ENCODE measurements at regions not wholly inside any gene's neighbourhood (a gene's known extent, or its start where the extent isn't known, plus 50 kb on each side); places are given as distances from the start of the nearest gene placed in this dataset.

GRCh38 chr11:122305426-122306320 lies 189.7 kb upstream of the BLID start:
- Mint-ChIP-seq H3K4me1 (no peaks in the 10 kb centered on the region), H3K27me3 (peaks cover 18% of the 10 kb centered on the region), H3K36me3 (ENCODE audit: low read depth) (no peaks in the 10 kb centered on the region), H3K4me3 (no peak overlapping the region), H3K27ac (no peak overlapping the region), H3K9me3 (peaks cover 4% of the 10 kb centered on the region)
- no peak for ATAC-seq (replicated peaks)

GRCh38 chr11:122304973-122305372 lies 189.0 kb upstream of the BLID start:
- no peaks in the 10 kb centered on the region for H3K4me1 Mint-ChIP-seq
- peaks cover 20% of the 10 kb centered on the region for H3K27me3 Mint-ChIP-seq
- peaks cover 6% of the 10 kb centered on the region for H3K9me3 Mint-ChIP-seq
- no peak for ATAC-seq (replicated peaks)
- H3K27ac Mint-ChIP-seq, result no peak overlapping the region
- no peak overlapping the region for H3K4me3 Mint-ChIP-seq
- H3K36me3 Mint-ChIP-seq (ENCODE audit: low read depth), result no peaks in the 10 kb centered on the region

- Mint-ChIP-seq H3K27me3 (peaks cover 15% of the 10 kb centered on the region), H3K9me3 (peaks cover 8% of the 10 kb centered on the region), H3K36me3 (ENCODE audit: low read depth) (no peaks in the 10 kb centered on the region), H3K27ac (no peak overlapping the region), H3K4me1 (no peaks in the 10 kb centered on the region), H3K4me3 (no peak overlapping the region)
- ATAC-seq (replicated peaks), result no peak
Measured at GRCh38 chr11:122304306-122304705, 188.3 kb upstream of the BLID start.

GRCh38 chr11:122294041-122294440 lies 178.0 kb upstream of the BLID start:
- Mint-ChIP-seq H3K27ac (no peak overlapping the region), H3K9me3 (peaks cover 14% of the 10 kb centered on the region), H3K27me3 (no peaks in the 10 kb centered on the region), H3K4me1 (no peaks in the 10 kb centered on the region), H3K36me3 (ENCODE audit: low read depth) (no peaks in the 10 kb centered on the region), H3K4me3 (no peak overlapping the region)
- ATAC-seq (replicated peaks), result no peak

- Mint-ChIP-seq H3K9me3 (peaks cover 12% of the 10 kb centered on the region), H3K27ac (no peak overlapping the region), H3K4me3 (no peak overlapping the region), H3K27me3 (no peaks in the 10 kb centered on the region), H3K36me3 (ENCODE audit: low read depth) (no peaks in the 10 kb centered on the region), H3K4me1 (no peaks in the 10 kb centered on the region)
- no peak for ATAC-seq (replicated peaks)
Measured at GRCh38 chr11:122293296-122294023, 177.4 kb upstream of the BLID start.

- Mint-ChIP-seq H3K9me3 (peaks cover 3% of the 10 kb centered on the region), H3K27me3 (peaks cover 3% of the 10 kb centered on the region), H3K27ac (no peak overlapping the region), H3K36me3 (ENCODE audit: low read depth) (no peaks in the 10 kb centered on the region), H3K4me1 (no peaks in the 10 kb centered on the region), H3K4me3 (no peak overlapping the region)
- ATAC-seq (replicated peaks), result no peak
Measured at GRCh38 chr11:122287401-122287800, 171.4 kb upstream of the BLID start.

GRCh38 chr11:122285070-122285988 lies 169.3 kb upstream of the BLID start:
- Mint-ChIP-seq H3K27ac (no peak overlapping the region), H3K4me1 (no peaks in the 10 kb centered on the region), H3K27me3 (peaks cover 3% of the 10 kb centered on the region), H3K4me3 (no peak overlapping the region), H3K36me3 (ENCODE audit: low read depth) (no peaks in the 10 kb centered on the region), H3K9me3 (peaks cover 3% of the 10 kb centered on the region)
- no peak for ATAC-seq (replicated peaks)

- peaks cover 3% of the 10 kb centered on the region for H3K9me3 Mint-ChIP-seq
- H3K4me3 Mint-ChIP-seq, result no peak overlapping the region
- no peaks in the 10 kb centered on the region for H3K36me3 Mint-ChIP-seq (ENCODE audit: low read depth)
- no peak for ATAC-seq (replicated peaks)
- H3K4me1 Mint-ChIP-seq, result no peaks in the 10 kb centered on the region
- H3K27me3 Mint-ChIP-seq, result no peaks in the 10 kb centered on the region
- no peak overlapping the region for H3K27ac Mint-ChIP-seq
Measured at GRCh38 chr11:122280870-122281269, 164.9 kb upstream of the BLID start.

- no peak overlapping the region for H3K4me3 Mint-ChIP-seq
- no peaks in the 10 kb centered on the region for H3K36me3 Mint-ChIP-seq (ENCODE audit: low read depth)
- ATAC-seq (replicated peaks), result no peak
- H3K4me1 Mint-ChIP-seq, result no peaks in the 10 kb centered on the region
- H3K27me3 Mint-ChIP-seq, result peaks cover 3% of the 10 kb centered on the region
- H3K9me3 Mint-ChIP-seq, result no peaks in the 10 kb centered on the region
- H3K27ac Mint-ChIP-seq, result no peak overlapping the region
Measured at GRCh38 chr11:122279194-122279593, 163.2 kb upstream of the BLID start.

GRCh38 chr11:122277493-122277892 lies 161.5 kb upstream of the BLID start:
- no peaks in the 10 kb centered on the region for H3K9me3 Mint-ChIP-seq
- no peak overlapping the region for H3K27ac Mint-ChIP-seq
- H3K27me3 Mint-ChIP-seq, result peaks cover 7% of the 10 kb centered on the region
- no peaks in the 10 kb centered on the region for H3K4me1 Mint-ChIP-seq
- ATAC-seq (replicated peaks), result no peak
- H3K36me3 Mint-ChIP-seq (ENCODE audit: low read depth), result no peaks in the 10 kb centered on the region
- no peak overlapping the region for H3K4me3 Mint-ChIP-seq

GRCh38 chr11:122276221-122276620 lies 160.2 kb upstream of the BLID start:
- no peaks in the 10 kb centered on the region for H3K4me1 Mint-ChIP-seq
- no peak overlapping the region for H3K4me3 Mint-ChIP-seq
- no peak for ATAC-seq (replicated peaks)
- no peak overlapping the region for H3K27ac Mint-ChIP-seq
- H3K27me3 Mint-ChIP-seq, result peaks cover 7% of the 10 kb centered on the region
- no peaks in the 10 kb centered on the region for H3K9me3 Mint-ChIP-seq
- H3K36me3 Mint-ChIP-seq (ENCODE audit: low read depth), result no peaks in the 10 kb centered on the region

GRCh38 chr11:122275508-122275907 lies 159.5 kb upstream of the BLID start:
- Mint-ChIP-seq H3K9me3 (no peaks in the 10 kb centered on the region), H3K27me3 (peaks cover 7% of the 10 kb centered on the region), H3K4me1 (no peaks in the 10 kb centered on the region), H3K4me3 (no peak overlapping the region), H3K36me3 (ENCODE audit: low read depth) (no peaks in the 10 kb centered on the region), H3K27ac (no peak overlapping the region)
- no peak for ATAC-seq (replicated peaks)

- Mint-ChIP-seq H3K36me3 (ENCODE audit: low read depth) (no peaks in the 10 kb centered on the region), H3K27ac (no peak overlapping the region), H3K9me3 (no peaks in the 10 kb centered on the region), H3K27me3 (peaks cover 7% of the 10 kb centered on the region), H3K4me3 (no peak overlapping the region), H3K4me1 (no peaks in the 10 kb centered on the region)
- ATAC-seq (replicated peaks), result no peak
Measured at GRCh38 chr11:122273476-122274191, 157.6 kb upstream of the BLID start.

- Mint-ChIP-seq H3K4me3 (no peak overlapping the region), H3K36me3 (ENCODE audit: low read depth) (no peaks in the 10 kb centered on the region), H3K9me3 (no peaks in the 10 kb centered on the region), H3K4me1 (no peaks in the 10 kb centered on the region), H3K27ac (no peak overlapping the region), H3K27me3 (peaks cover 13% of the 10 kb centered on the region)
- ATAC-seq (replicated peaks), result no peak
Measured at GRCh38 chr11:122271745-122272144, 155.7 kb upstream of the BLID start.

All from activated T-helper 17 cell treated with anti-CD3 and anti-CD28 coated beads, Interleukin-2, amount 50 U/mL, for 72 hours (primary cell).